ENCODE measurements at regions not wholly inside any gene's neighbourhood (a gene's known extent, or its start where the extent isn't known, plus 50 kb on each side); places are given as distances from the start of the nearest gene placed in this dataset.

DNA sequence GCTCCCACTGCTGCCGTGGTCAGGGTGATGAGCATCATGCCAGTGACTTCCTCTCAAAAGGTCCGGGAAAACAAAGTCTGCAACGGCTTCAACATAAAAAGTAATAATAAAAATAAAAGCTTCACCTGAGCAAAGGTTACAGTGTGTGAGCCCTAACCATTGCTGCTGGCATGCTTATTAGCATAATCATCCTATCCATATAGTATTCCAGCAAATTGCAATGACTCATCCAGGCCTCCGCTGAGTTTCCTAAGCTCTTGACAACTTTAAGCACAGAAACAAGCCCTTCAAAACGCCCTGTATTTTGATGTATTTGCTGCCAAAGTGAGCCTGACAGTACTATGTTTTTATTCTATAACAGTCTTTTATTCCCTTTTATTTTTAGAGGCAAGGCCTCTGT, 100.5 kb downstream of the AASDH start:
- peak; percentile 23 for DNase-seq

DNA sequence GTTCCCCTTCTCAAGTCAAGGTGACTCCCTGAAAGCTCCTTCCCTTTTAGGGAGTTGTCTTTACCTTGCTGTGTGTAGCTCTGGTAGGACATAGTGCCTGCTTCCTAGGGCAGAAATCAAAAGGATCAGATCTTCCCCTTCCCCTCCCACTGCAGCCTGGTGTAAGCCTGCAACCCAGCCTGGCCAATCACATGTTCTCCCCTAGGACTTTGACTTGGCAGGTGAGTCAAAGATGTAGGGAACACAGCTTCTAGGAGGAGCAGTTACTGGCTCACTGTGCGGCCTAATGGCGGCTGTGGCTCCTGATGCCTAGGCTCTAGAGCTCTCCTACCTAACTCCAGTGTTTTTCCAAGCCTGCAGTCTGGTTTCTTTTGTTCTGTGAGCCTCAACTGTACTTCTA, 103.9 kb downstream of the AASDH start:
- DNase-seq, result no peak

DNA sequence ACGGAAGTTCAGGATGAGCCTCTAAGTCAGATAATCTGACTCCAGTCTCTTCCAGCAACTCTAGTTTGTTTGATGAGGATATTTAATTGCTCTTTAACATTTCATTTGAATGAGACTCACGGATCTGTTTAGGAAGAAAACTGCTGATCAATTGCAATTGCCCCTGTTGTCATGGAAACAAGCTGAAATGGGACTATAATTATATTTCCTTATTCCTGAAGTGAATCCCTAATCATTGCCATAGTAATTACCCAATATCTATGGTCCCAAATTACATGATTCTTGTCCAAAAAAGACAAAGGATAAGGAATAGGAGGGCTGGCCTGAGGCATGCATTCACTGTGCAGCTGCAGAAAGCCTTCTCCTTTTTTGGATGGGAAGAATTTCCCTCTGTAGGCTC, 105.3 kb downstream of the AASDH start:
- DNase-seq, result no peak

DNA sequence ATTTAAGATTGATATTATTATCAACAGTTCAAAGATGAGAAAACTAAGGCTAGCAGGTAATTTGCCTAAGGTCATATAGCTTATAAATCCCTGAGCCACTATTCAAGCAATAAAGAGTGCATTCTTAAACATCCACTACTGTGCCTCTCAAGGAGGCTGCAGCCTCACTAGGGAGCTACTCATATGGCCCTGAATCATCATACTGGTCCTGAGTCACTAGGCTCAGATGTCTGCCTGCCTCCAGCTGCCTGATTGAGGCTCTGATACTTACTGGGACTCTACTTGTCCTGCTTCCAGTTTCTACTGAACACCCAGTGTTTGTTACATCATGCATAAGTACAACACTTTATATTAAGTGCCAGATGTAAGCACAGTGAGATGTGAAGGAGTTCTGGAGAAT, 110.7 kb downstream of the AASDH start:
- DNase-seq, result no peak

DNA sequence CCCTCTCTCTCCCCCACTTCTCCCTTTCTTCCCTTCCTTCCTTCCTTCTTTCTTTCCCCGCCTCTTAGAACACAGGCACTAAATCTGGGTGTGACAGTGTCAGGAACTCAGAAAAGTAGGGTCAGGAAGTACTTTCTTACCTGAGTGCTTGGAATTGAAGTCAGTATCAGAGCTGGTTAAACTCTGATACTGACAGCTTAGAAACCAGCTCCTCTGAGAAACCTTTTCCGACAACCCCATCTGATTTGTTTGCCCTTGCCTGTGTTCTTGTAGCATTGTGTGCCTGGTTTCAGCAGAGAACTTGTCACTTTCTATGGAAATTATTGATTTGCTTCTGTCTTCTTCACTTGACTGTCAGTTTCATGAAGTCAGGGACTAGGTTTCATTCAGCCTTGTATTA, 113.9 kb downstream of the AASDH start:
- DNase-seq, result no peak

DNA sequence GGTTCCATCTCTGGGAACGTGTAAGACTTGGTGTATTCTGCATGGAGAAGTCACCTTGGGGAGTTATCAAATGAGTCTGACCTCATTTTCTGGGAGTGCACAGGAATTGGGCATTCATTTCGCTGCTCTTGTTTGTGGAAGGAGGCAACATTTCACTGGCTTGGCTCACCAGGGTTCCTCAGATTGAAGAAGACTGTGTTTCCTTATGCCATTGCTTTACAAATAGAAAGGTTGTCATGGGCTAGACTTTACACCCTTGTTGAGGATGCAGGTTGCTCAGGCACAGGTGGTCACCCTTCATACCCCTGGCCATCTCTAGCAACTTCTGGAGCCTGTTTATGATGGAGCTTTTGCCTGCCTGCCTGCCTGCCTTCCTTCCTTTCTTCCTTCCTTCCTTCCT, 114.4 kb downstream of the AASDH start:
- DNase-seq, result no peak

DNA sequence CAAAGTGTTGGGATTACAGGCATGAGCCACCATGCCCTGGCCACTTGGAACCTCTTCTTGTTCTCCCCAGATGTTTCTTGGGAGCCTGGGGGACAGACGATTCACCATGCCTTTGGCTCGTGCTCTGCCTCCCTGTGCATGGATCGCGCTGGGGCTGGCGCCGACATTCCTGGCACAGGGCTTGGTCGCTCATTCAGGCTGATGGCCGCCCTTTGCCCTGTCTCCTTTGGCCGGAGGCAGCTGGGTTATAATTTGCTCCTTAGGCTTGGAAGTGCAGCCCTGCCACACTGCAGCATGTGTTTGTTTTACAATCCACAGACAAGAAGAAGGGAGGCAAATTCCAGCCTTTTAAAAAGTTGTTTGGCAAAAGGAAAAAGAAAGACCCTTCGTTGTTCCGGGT, 115.3 kb downstream of the AASDH start:
- no peak for DNase-seq

DNA sequence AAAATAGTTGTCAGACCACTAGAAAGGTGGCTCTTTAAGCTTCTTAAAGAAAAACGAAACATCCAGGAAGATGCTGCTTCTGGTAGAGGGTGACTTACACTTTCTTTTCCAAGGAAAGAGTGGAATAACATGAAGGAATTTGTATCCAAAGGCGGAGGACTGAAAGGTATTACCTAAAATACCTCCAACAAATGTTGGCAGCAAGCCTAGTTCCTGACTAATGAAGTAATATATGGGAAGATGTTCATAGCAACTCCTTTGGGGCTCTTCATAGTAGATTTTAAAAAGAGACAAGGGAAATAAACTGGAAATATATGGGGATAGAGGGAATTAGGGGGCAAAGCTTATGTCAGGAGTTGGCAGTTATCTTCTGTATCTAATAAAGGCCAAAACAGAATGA, 116.2 kb downstream of the AASDH start:
- no peak for DNase-seq

DNA sequence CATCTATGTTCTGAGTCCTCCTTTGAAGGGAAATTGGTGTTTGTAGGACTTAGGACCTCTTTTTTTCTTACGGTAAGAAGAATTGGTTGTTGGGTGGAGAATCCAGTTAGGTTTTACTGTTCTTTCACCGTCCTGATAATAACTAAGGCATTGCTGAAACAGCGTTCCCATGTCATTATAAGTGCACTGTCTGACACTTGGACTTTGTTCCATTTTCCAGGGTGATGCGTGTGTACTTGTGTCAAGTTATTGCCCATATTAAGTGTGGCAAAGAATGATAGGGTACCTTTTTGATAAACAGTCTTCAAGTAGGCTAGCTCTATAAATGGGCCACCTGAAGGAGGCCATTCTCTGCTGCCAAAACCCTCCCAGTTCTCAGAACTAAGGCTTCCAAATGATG, 119.7 kb downstream of the AASDH start:
- DNase-seq, result no peak

DNA sequence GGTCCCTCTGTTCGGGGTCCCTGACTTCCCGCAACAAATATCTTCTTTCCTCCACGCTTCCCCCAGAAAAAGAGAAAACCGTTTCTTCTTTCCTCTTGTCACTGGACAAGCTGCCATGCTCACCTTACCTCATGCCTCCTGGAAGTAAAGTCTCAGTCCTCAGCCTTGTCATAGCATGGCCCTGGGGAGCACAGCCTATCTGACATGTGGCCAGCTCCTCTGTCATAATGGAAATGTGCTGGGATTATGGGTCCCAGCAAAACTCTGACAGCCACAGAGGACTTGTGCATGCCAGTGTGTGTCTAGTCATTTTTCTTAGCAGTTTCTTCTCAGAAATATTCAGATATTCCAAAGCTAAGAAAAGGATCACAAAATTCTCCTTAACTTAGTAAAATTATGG, 122.4 kb downstream of the AASDH start:
- no peak for DNase-seq

DNA sequence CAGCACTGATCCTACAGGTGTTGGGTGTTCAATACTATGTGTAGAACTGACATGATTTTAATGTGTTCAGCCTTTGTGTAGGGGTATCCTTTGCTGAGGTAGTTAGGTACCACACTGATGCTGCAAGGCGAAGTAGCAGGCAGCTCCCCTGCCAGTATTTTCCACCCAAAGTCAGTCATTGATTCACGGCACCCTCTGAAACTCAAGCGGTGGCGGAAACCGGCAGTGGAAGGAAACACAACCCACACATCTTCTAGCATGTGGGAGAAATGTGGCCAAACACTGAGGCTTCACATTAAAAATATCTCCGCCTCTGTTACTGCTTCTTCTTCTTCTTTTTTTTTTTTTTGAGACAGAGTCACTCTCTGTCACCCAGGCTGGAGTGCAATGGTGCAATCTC, 126.3 kb downstream of the AASDH start:
- DNase-seq, result no peak

DNA sequence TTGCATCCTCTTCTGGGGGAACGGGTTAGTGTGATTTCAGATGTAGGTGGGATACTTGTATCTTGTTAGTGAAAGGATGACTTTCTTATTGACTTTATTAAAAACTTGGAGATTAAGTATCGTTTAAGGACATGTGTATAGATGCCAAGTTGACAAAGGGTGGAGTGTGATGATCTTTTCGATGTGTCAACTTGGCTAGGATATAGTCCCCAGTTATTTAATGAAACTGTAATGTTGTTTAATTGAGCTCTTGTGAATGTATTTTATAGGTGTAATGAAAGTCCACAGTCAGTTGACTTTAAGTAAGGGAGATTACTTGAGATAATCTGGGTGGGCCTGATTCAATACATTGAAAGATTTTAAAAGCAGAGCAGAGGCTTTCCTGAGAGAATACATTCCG, 127.0 kb downstream of the AASDH start:
- DNase-seq, result no peak

DNA sequence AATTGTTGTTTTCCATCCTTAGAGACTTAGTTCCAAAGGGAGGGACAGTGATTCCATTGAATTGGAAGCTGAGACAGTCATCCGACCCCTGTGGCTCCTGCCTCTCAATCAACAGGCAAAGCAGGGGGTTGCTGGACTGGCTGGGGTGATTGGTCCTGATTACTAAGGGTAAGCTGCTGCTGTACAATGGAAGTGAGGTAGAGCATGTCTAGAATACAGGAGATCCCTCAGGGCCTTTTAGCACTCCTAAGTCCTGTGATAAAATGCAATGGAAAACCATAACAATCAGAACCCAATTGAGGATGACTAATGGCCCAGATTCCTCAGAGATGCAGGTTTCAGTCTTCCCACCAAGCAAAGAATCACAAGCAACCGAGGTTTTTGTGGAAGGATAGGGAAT, 127.6 kb downstream of the AASDH start:
- DNase-seq, result no peak

DNA sequence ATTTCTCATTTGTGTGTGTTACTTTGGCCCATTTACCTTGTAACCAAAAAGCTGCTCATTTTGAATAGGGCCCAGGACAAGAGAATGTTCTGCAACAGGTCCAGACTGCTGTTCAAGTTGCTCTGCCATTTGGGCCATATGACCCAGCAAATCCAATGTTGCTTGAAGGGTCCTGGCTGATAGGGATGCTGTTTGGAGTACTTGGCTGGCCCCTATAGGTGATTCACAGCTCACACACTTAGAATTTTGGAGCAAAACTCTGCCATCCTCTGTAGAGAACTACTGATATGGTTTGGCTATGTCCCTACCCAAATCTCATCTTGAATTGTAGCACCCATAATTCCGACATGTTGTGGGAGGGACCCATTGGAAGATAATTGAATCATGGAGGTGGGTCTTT, 131.5 kb downstream of the AASDH start:
- DNase-seq, result no peak

DNA sequence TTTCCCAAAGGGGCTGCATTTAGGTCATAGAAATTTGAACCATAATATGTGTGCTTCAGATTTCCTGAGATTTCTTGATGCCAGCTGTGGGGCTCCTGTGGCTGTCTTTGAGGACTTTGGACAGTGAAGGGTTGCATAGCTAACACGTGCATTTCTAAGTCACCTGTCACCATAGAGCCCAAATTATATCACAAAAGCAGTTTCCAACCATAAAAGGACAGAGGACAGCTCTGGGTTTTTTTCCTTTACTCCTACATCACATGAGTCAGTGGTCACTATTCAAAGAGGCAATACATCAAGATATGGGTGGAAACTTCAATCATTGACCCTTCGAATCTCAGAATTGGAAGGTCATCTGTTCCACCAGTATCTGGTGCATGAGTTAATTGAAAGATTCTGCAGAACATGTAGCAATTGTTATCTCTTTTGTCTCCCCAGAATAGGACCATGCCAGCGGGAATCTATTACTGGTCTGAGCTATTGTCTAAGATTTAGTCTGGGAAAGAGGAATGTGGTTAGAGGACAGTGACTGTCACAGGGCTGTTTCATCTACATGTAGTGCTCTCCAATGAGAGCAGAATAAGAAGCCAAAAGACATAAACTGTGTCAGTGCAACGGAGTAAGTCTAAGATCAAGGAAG, 133.5 kb downstream of the AASDH start:
- no peak for DNase-seq

DNA sequence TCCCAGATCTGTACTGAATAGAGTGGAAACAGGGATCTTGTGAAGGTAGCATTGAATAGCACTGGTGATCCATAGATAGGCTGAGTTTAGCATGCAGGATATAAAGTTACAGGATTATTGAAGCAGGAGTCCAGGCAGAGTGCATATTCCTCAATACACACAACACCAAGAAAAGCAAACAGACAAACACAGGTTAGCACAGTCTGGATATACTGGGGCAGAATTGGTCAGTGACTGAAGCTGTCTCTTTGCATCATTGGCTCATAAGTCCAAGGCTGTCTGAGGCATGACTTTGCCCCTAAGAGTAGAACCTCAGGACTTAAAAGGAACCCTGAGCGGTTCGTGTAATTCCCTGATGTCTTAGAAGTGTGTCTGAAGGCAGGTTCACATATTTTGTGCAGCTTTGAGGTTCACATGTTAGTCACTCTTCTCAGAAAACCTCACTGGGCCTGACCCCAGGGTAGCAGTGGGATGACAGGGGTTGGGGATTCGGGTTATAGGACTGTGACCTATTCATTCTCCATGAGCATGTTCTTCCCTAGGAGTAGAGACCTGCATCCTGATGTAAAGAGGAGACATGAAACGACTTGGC, 134.6 kb downstream of the AASDH start:
- no peak for DNase-seq

DNA sequence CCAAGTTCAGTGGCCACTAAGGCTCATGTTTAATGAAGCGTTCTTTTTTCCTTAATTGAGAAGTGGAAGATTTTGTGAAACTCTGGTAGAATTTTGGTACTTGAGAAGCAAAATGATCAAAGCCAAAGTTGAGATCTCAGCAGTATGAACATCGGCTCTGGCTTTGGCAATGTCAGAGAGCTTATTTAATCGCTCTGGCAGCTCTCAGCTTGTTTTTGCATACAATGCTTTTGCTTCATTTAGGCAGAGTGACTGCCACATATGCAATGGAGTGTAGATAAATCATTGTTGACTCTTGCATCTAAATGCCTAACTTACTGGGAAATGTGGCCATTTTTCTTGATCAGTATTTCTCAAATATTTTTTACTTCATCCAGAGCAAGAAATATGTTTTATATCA, 135.7 kb downstream of the AASDH start:
- DNase-seq, result no peak

DNA sequence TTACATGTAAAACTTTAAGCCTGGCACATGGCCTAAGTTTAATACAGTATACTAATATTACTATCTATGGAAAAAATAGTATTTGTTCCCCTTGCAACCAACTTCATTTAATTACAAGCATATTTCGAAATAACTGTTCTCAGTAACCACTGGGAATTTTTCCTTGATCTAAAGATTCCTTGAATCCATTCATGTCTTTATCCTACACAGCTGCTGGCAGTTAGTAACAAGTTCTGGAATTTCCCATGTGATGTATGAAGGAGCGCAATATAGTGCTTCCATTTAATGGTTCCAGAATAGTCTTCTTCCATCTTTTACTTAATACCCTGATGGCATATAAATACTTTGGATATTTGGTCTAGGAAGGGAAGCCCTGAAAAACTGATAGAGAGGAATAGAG, 136.5 kb downstream of the AASDH start:
- DNase-seq, result peak; percentile 35

DNA sequence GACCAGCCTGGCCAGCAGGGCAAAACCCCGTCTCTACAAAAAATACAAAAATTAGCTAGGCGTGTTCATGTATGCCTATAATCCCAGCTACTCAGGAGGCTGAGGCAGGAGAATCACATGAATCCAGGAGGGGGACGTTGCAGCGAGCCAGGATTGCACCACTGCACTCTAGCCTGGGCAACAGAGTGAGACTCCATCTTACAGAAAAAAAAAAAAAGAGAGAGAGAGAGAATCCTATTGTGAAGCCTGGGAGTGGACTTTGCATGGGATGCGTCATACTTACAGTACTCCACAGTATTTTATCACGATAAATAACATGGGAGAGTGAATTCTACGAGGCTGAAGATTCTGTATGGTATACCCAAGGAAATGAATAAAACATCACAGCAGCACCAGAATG, 139.6 kb downstream of the AASDH start:
- no peak for DNase-seq

DNA sequence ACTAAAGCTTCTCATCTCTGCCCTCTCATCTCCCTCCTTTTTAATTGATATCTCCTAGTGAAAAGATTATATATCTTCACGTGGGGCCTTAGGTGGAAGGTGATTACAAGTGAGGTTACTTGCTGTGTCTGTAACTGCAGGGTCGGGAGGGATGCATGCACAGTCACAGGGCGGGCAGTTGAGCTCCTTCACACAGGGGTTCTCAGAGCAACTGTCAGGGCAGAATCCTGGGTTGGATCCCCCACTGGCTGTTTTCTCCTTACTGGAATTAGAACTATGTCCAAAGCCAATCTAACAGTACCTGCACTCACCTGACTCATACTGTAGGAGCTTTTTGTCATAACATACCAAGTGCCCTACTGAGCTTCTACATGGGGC, 141.1 kb downstream of the AASDH start:
- no peak for DNase-seq

DNA sequence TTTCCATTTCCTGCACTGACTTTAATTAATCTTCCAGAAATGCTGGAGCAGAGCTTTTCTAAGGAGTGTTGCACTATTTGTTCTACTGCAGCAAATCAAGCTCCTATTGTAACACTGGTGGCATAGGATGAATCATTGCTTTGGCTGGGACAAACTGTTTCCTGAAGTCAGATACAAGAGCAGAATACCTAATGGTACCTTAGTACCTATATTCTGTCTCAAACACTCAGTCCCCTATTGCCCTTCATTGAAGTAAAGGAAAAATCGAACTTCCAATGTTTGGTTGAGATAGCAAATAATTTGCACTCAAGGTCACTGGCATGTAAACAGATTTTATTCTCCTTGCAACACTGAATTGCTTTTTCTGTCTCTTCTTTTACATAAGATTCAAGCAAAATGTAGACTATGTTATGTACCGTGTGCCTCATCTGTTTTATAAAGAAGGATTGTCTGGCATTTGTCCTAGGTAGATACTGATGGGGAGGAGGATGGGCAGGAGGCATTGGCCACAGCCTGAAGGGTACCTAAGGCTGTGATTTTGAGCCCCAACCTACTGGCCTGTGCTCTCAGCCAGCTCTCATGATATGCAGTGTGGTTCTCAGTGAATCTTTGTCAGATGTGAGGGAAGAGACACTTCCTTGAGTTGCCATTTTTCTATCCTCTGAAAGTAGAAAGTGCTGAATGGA, 141.6 kb downstream of the AASDH start:
- no peak for DNase-seq

DNA sequence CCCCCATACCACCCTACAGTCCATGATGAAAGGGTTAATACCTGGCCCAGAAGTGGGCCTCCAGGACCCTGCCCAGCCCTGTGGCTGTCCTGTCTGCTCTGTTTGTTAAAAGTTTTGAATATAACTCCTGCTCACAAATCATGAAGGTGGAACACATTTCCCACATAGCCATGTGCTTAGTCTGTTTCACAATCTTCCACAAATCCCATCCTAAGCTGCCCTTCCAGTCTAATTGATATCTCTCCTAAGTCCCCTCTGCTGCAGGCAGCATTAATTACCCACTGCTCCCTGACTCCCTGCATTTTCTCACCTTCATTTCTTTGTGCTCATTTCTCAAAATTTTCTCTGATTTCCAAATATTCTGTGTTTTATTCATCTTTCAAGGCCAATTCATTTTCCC, 142.6 kb downstream of the AASDH start:
- no peak for DNase-seq

DNA sequence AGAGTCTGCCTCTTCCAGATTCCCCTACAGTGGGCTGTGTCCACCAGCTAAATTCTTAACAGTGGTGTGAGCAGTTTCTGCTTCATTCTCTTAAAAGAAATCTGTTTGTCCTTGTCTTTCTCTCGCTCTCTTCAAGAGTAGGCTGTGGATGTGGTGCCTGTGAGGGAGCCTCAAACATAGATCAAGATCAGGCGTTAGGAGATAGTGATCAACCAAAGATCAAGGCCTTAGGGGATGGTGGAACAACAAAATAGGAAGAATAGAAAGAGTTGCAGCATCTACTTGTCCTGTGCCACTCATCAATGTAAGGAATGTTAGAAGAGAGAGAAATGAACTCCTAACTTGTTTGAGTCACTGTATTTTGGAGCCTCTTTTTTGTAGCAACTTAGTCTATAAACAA, 144.2 kb downstream of the AASDH start:
- DNase-seq, result no peak

DNA sequence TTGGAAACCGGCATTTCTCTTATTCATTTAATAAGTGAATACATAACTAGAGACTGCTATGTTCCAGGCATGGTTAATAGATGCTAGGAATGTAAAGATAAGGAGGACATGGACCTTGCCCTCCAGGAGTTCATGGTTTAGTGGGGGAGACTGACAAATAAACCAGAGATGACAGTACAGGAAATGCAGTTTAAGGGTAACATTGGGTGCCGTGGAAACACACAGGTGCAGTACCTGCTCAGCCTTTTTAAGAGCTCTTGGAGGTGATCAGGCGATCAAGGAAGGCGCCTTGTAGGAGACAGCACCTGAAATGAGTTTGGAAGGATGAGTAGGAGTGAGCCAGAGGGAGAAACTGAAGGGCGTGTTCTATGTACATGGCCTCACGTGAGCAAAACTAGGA, 145.8 kb downstream of the AASDH start:
- DNase-seq, result no peak

Data from fibroblast of skin of scalp (primary cell).